Loucy (cell line): ENCODE measurements at regions not wholly inside any gene's neighbourhood (a gene's known extent, or its start where the extent isn't known, plus 50 kb on each side); places are given as distances from the start of the nearest gene placed in this dataset.

Experiments used
- CTCF ChIP-seq: fragments of 200-600 bp; sonication (generic); conservative IDR thresholded peaks from 2 replicates; pipeline ENCODE4 v1.5.1; 2014; ENCODE audit warnings: mild to moderate bottlenecking, antibody characterized with exemption, low read length
- EZH2phosphoT487 ChIP-seq: fragments of 200-600 bp; IDR thresholded peaks from 2 replicates; pipeline ENCODE4 v1.6.1; 2018; ENCODE audit warnings: antibody characterized with exemption, mild to moderate bottlenecking, moderate library complexity, borderline replicate concordance

GRCh38 chr21:34228792-34229191 lies 135.0 kb upstream of the KCNE2 start:
- TF ChIP-seq CTCF (no peak), EZH2phosphoT487 (no peak)
